H1 (cell line): ENCODE measurements at regions not wholly inside any gene's neighbourhood (a gene's known extent, or its start where the extent isn't known, plus 50 kb on each side); places are given as distances from the start of the nearest gene placed in this dataset.

Experiments
- EZH2 ChIP-seq: fragments of 200-600 bp; sonication (generic); IDR thresholded peaks from 2 replicates; pipeline ENCODE4 v1.7.1; 2012; ENCODE audit warnings: low read depth, mild to moderate bottlenecking, moderate library complexity, low read length, inconsistent platforms; ENCODE audit not compliant: severe bottlenecking
- GABPA ChIP-seq: IDR thresholded peaks from 2 replicates; pipeline ENCODE4 v1.6.1; 2011; ENCODE audit warnings: mild to moderate bottlenecking, low read length, moderate library complexity, borderline replicate concordance; ENCODE audit not compliant: insufficient read depth
- KDM5A ChIP-seq: fragments of 200-600 bp; IDR thresholded peaks from 2 replicates; pipeline ENCODE4 v1.7.1; 2012; ENCODE audit warnings: mild to moderate bottlenecking, low read length, inconsistent platforms, mixed read lengths
- RAD21 ChIP-seq, 2 experiments: IDR thresholded peaks in 1 of 2; conservative IDR thresholded peaks in 1 of 2; 2 replicates each; pipeline ENCODE4 v1.6.1; 2011; ENCODE audit warnings: low read depth in 2 of 2, low read length in 2 of 2, improper control_type of control experiment in 1 of 2, inconsistent platforms in 1 of 2, mild to moderate bottlenecking in 1 of 2, moderate library complexity in 1 of 2
- TEAD4 ChIP-seq: IDR thresholded peaks from 2 replicates; pipeline ENCODE4 v1.6.1; 2012; ENCODE audit warnings: low read depth, low read length, inconsistent platforms, mixed read lengths
- ZNF274 ChIP-seq: IDR thresholded peaks from 2 replicates; pipeline ENCODE4 v1.7.0; 2012; ENCODE audit warnings: low read length, borderline replicate concordance; ENCODE audit errors: extremely low read depth
- TF ChIP-seq, protein P1 (sequence below): IDR thresholded peaks from 2 replicates; pipeline ENCODE4 v1.6.1; 2012; ENCODE audit warnings: inconsistent platforms

- TF ChIP-seq RAD21 (IDR thresholded peaks at IDR 0.05 in 1 of 2, conservative IDR thresholded peaks at IDR 0.05 in 1 of 2; ENCODE audit: low read depth in 2 of 2, low read length in 2 of 2) (no peak), TEAD4 (no peak), GABPA (no peak), ZNF274 (no peak), EZH2 (no peak), KDM5A (no peak)
- TF ChIP-seq, protein P1, sequence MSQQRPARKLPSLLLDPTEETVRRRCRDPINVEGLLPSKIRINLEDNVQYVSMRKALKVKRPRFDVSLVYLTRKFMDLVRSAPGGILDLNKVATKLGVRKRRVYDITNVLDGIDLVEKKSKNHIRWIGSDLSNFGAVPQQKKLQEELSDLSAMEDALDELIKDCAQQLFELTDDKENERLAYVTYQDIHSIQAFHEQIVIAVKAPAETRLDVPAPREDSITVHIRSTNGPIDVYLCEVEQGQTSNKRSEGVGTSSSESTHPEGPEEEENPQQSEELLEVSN = no peak
- TF ChIP-seq, all 59 proteins: peak for 0
Measured at GRCh38 chr14:34072401-34072800, 121.5 kb upstream of the EGLN3 start (continued).
